A549 (cell line): ENCODE measurements at regions not wholly inside any gene's neighbourhood (a gene's known extent, or its start where the extent isn't known, plus 50 kb on each side); places are given as distances from the start of the nearest gene placed in this dataset.

ENCODE experiments used
- CTCF ChIP-seq: fragments of >200 bp; sonication (Bioruptor Twin); formaldehyde crosslinking; IDR thresholded peaks from 3 replicates; pipeline ENCODE4 v1.5.1; 2016
- KDM5A ChIP-seq: fragments of 200-600 bp; sonication (generic); IDR thresholded peaks from 2 replicates; pipeline ENCODE4 v1.6.1; 2016; ENCODE audit warnings: antibody characterized with exemption, mild to moderate bottlenecking
- NFE2L2 ChIP-seq: fragments of 150-350 bp; conservative IDR thresholded peaks from 2 replicates; pipeline ENCODE4 v1.6.1; 2014; ENCODE audit warnings: low read length
- USF2 ChIP-seq: fragments of 450-650 bp; IDR thresholded peaks from 2 replicates; pipeline ENCODE4 v1.6.1; 2014; ENCODE audit warnings: antibody characterized with exemption

GRCh38 chr12:81963636-81964035 is 204.5 kb upstream of the PPFIA2 start:
- TF ChIP-seq CTCF = no peak
- no peak for TF ChIP-seq USF2
- no peak for TF ChIP-seq KDM5A
- no peak for TF ChIP-seq NFE2L2
